Suprapubic skin (tissue), 3 donors: ENCODE measurements at regions not wholly inside any gene's neighbourhood (a gene's known extent, or its start where the extent isn't known, plus 50 kb on each side); places are given as distances from the start of the nearest gene placed in this dataset.

Experiments used
- POLR2A ChIP-seq, 2 donors: fragments of 450-650 bp; IDR thresholded peaks; one replicate each; pipeline ENCODE4 v1.6.1; 2017; ENCODE audit warnings: antibody characterized with exemption in 2 of 2, mild to moderate bottlenecking in 2 of 2, moderate library complexity in 2 of 2
- TF ChIP-seq, protein P1 (sequence below), 2 donors: fragments of 200-600 bp in 1 of 2; fragments of 450-650 bp in 1 of 2; sonication (generic) in 1 of 2; IDR thresholded peaks; one replicate each; pipeline ENCODE4 v1.5.1; 2016 to 2019; ENCODE audit warnings: antibody characterized with exemption in 2 of 2, mild to moderate bottlenecking in 1 of 2, moderate library complexity in 1 of 2

DNA sequence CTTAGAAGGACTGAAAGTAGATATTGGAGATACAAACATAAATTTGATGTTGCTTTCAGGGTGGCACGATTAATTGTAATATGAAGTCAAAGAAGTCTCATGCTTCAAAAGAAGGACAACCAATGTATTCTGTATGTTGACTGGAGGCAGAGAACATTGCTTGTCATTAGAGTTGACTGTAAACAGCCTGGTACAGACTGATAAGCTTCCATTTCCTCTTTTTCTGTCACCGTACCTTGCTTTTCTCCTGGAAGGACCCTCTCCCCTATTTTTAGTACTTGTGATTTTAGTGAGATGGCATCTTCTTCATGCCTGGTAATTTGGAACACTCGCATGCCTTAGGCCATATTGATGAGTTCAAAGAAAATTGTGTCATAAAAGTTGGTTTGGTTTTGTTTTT is 809.4 kb downstream of the PRELID2 start:
- TF ChIP-seq, protein P1, sequence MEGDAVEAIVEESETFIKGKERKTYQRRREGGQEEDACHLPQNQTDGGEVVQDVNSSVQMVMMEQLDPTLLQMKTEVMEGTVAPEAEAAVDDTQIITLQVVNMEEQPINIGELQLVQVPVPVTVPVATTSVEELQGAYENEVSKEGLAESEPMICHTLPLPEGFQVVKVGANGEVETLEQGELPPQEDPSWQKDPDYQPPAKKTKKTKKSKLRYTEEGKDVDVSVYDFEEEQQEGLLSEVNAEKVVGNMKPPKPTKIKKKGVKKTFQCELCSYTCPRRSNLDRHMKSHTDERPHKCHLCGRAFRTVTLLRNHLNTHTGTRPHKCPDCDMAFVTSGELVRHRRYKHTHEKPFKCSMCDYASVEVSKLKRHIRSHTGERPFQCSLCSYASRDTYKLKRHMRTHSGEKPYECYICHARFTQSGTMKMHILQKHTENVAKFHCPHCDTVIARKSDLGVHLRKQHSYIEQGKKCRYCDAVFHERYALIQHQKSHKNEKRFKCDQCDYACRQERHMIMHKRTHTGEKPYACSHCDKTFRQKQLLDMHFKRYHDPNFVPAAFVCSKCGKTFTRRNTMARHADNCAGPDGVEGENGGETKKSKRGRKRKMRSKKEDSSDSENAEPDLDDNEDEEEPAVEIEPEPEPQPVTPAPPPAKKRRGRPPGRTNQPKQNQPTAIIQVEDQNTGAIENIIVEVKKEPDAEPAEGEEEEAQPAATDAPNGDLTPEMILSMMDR (IDR thresholded peaks at IDR 0.05), result no peak
- no peak for TF ChIP-seq POLR2A (IDR thresholded peaks at IDR 0.05)
